Amniotic stem cell (primary cell): ENCODE measurements at regions not wholly inside any gene's neighbourhood (a gene's known extent, or its start where the extent isn't known, plus 50 kb on each side); places are given as distances from the start of the nearest gene placed in this dataset.

Source experiments
- DNase-seq: peaks from one replicate; lab custom pipeline; 2025; lab: John Stamatoyannopoulos, UW

- DNase-seq, result no peak
These were observed 193.7 kb upstream of the ESRRG start for GRCh38 chr1:216916890-216917438.

GRCh38 chr1:216914974-216915373, 191.7 kb upstream of the ESRRG start:
- no peak for DNase-seq

DNA sequence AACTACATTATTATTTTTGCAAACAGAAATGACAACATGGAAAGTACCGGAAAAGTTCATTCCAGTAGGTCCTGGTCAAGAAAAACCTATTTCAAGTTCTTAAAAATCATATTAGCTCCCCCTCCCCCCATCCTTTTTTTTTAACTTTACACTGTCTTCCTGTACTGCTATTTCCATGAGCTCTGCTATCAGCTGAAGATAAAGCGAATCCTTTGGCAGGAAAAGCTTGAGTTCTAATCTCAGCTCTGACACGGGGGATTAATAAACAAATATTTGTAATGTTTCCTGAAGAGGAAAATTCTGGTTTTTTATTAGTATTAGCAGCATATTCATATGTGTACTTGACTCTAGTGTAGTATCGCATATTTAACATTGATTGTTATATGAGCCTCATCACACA, 190.7 kb upstream of the ESRRG start:
- DNase-seq, result no peak

DNA sequence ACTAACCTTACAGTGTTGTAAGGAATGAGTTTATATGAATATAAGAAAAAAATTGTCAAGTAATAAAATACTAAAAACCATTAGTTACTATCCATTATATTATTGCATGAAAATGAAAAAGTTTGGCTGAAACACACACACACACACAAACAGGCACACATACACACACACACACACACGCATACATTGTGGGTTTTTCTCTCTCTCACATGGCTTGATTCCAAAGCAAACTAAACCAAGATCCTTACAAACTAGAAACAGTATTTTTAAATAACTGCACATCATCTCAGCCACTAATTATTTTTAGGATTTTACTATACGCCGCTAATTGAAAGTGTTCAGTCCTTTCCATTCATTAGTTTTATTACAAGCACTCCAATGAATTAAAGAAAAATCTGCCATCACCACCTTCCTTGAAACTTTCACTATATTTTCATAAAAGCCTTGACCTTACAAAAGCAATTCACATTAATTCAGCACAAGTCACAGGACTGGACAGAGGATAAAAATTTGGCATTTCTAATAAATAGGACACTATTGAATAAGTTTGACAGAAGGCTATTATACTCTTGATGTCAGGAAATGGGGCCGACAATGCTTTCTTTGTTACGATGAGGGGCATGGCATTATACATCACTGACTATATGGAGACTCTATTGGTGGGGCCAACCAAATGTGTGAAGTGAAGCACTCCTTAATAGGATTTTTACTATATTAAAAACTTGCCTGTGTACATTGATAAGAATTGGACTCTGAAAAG, 187.0 kb upstream of the ESRRG start:
- DNase-seq, result no peak

GRCh38 chr1:216908126-216908525, 184.9 kb upstream of the ESRRG start:
- DNase-seq, result no peak

- DNase-seq, result no peak
These were observed 183.9 kb upstream of the ESRRG start for GRCh38 chr1:216907100-216907499.

DNA sequence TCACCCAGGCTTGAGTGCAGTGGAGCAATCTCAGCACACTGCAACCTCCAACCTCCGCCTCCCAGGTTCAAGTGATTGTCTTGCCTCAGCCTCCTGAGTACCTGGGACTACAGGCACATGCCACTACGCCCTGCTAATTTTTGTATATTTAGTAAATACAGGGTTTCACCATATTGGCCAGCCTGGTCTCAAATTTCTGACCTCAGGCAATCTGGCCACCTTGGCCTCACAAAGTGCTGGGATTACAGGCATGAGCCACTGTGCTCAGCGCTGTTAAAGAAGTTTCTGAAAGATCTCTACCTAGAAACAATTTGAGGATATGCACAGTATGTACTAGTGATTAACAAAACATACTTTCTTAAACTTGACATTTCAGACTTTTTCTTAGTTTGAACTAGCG, 182.6 kb upstream of the ESRRG start:
- DNase-seq, result no peak

DNA sequence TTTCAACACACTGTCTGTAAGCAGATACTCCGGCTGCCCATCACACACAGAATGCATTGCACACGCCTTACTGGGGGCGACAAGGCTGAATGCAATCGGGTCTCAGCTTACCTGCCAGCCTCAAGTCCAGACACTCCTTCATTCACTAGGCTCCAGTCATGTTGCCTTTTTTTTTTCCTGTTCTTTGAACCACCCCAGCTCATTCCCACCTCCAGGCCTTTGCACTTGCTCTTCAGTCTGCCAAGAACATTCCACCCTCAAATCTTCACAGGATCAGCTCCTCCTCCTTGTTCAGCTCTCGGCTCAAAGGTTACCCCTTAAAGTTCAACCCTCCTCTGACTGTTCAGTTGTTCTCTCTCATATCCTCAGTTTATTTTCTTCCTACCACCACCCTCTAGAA, 181.9 kb upstream of the ESRRG start:
- no peak for DNase-seq

GRCh38 chr1:216904471-216904870, 181.2 kb upstream of the ESRRG start:
- no peak for DNase-seq

- no peak for DNase-seq
These were observed 180.1 kb upstream of the ESRRG start for GRCh38 chr1:216903382-216903740.

GRCh38 chr1:216902669-216903381, 179.6 kb upstream of the ESRRG start:
- no peak for DNase-seq

GRCh38 chr1:216900116-216900620, 176.9 kb upstream of the ESRRG start:
- DNase-seq, result no peak

DNA sequence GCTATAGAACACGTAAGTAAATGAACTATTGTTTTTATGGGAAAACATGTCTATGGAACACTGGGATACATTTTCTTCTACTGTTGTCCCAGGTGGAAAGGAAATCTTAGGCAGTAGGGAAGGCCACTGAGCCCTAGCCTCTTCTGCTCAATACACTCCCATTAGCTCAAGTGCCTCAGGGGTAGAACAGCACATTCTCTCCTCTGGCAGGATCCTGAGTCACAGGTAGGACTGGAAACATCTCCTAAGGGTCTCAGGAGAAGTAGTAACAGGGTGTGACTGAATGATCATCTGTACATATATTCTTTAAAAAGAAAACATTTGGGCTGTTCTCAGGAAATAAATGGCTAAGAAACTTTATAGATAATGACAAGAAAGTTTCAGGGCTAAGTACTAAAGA, 175.6 kb upstream of the ESRRG start:
- DNase-seq, result no peak

GRCh38 chr1:216896146-216896545, 172.9 kb upstream of the ESRRG start:
- DNase-seq, result no peak

DNA sequence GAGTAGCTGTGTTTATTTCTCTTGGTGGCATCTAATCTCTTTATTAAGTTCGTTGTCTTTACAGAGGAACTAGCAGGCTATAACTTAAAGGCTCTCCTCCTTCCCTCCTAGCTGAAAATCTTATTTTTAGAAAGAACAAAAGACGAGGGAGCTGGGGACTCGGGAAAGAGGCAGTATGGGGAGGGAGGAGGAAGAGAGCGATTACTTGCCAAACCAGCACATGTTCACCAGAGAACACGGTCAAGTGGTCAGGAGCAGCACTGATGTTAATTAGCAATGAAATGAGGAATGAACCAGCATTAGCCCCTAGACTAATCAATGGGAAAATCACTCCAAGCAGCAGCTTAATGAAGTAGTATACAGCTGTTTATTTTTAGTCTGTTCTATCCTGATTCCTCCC, 171.3 kb upstream of the ESRRG start:
- DNase-seq, result no peak

DNA sequence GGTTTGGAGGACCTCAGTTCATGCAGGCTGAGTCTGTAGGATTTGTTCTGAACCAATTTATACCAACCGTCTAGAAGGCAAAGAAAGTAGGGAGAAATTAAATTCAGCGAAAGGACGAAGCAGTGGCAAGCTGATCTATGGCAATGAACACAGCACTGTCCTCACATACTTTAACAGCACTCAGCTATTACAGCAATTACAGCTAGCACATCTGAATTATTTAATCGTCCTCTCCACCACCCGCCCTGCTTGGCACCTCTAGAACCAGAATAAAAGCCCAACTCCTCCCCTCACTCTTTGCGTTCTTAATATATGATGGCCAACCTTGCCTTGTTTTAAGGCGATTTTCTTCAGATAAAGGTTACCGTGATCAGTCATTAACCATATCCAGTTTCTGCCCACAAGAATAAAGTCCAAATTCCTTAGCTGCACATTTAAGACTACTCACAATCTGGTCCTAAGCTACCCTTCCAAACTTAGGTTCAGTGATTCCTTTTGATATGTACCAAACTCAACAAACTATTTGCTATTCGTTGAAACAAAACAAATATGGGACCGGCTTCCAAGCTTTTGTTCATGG, 169.4 kb upstream of the ESRRG start:
- DNase-seq, result no peak

GRCh38 chr1:216890871-216891270, 167.6 kb upstream of the ESRRG start:
- DNase-seq, result no peak

GRCh38 chr1:216888731-216889130, 165.5 kb upstream of the ESRRG start:
- DNase-seq, result no peak

- DNase-seq, result no peak
These were observed 163.8 kb upstream of the ESRRG start for GRCh38 chr1:216887032-216887431.

DNA sequence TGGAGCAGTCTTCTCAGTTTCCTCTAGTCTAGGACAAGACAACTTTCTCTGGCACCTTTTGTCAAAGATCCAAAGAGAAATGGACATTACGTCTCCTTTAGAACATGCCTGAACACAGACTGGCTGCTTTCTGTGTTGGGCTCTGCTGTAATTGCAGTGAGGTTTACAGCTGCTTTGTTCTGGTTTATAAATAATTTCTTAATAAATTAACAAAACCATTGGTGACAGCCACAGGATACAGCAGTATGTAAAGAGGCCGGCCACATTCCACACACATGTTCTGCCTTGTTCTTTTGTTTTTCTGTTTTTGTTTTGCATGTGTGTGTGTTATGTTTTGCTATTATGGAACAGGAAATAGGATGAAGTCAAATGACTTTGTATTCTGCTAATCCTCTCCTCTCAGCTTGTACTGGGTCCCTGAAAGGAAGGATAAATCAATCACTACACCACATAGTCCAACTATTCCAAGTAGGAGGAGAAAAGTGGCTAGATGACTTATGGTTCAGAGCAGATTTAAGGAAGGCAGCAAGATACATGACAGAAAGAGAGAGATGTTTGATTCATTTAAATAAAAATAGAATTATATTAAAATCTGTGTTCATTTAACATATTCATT, 161.5 kb upstream of the ESRRG start:
- DNase-seq, result no peak

DNA sequence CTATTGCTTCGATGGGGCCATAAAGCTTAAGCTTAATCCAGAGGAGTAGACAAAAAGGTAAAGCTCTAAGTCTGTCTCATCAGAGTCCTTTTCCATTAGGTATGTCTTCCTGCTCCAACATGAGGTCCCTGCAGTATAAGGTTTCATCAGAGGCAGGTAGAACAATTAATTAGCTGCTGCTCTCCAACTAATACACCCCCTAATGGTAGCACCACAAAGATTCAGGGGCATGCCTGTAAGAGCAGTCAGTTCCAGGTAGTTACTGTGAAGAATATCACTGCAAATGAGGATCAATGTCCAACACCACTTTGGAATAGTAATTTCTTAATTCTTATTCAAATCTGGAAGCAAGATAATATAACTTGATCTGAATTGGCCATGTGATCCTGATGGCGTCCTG, 160.3 kb upstream of the ESRRG start:
- no peak for DNase-seq

- DNase-seq, result no peak
These were observed 158.5 kb upstream of the ESRRG start for GRCh38 chr1:216881695-216882094.

DNA sequence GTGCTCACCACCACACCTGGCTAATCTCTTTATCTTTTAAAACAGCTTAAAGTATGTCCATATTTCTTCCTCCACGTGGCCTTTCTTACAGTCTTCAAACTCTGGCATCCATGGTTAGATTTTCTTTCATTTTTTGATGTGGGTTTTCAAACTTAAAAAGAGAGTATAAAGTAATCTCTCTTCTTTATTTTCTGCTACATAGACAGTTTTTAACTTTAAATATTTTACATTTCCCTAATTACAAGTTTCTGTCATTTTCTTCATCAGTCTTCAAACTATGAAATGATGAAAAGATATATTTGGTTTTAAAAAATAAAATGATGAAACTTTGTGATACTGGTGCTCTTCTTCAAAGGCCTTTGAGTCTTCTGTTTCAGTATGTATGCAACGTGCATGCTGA, 143.5 kb upstream of the ESRRG start:
- no peak for DNase-seq
